ENCODE measurements at regions not wholly inside any gene's neighbourhood (a gene's known extent, or its start where the extent isn't known, plus 50 kb on each side); places are given as distances from the start of the nearest gene placed in this dataset.

GRCh38 chr18:10228326-10228725 lies 226.1 kb upstream of the APCDD1 start (continued):
- TF ChIP-seq, protein P1, sequence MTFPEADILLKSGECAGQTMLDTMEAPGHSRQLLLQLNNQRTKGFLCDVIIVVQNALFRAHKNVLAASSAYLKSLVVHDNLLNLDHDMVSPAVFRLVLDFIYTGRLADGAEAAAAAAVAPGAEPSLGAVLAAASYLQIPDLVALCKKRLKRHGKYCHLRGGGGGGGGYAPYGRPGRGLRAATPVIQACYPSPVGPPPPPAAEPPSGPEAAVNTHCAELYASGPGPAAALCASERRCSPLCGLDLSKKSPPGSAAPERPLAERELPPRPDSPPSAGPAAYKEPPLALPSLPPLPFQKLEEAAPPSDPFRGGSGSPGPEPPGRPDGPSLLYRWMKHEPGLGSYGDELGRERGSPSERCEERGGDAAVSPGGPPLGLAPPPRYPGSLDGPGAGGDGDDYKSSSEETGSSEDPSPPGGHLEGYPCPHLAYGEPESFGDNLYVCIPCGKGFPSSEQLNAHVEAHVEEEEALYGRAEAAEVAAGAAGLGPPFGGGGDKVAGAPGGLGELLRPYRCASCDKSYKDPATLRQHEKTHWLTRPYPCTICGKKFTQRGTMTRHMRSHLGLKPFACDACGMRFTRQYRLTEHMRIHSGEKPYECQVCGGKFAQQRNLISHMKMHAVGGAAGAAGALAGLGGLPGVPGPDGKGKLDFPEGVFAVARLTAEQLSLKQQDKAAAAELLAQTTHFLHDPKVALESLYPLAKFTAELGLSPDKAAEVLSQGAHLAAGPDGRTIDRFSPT (tag by site-specific recombination; IDR thresholded peaks at IDR 0.05), result no peak
- TF ChIP-seq ZNF670 (tag by site-specific recombination; IDR thresholded peaks at IDR 0.05; ENCODE audit: low read depth), result no peak
- TF ChIP-seq MZF1 (tag by site-specific recombination; IDR thresholded peaks at IDR 0.05; ENCODE audit: borderline replicate concordance), result no peak
- TF ChIP-seq ZNF677 (tag by site-specific recombination; IDR thresholded peaks at IDR 0.05), result no peak
- TF ChIP-seq ZXDB (tag by site-specific recombination; IDR thresholded peaks at IDR 0.05), result no peak
- TF ChIP-seq ZNF202 (tag by site-specific recombination; IDR thresholded peaks at IDR 0.05; ENCODE audit: borderline replicate concordance), result no peak
- TF ChIP-seq ZNF423 (tag by site-specific recombination; IDR thresholded peaks at IDR 0.05), result no peak

GRCh38 chr18:10229458-10229857 lies 225.0 kb upstream of the APCDD1 start:
- no peaks in the 10 kb centered on the region for H3K36me3 ChIP-seq (ENCODE audit: control insufficient read depth in 2 of 2, insufficient read depth in 1 of 2, low read length in 2 of 2)
- no peak overlapping the region for H3K27ac ChIP-seq (ENCODE audit: extremely low read depth, low read depth, low read length)
- no peaks in the 10 kb centered on the region; the same call in 1 of the 2 replicates for H3K4me1 ChIP-seq (ENCODE audit: control insufficient read depth, insufficient read depth, low read length)
- no peaks in the 10 kb centered on the region; the same call in 1 of the 2 replicates for H3K9me3 ChIP-seq (ENCODE audit: control insufficient read depth, insufficient read depth, low read depth, low read length)
- TF ChIP-seq ZXDB (tag by site-specific recombination; IDR thresholded peaks at IDR 0.05) (no peak), ZNF214 (tag by site-specific recombination; IDR thresholded peaks at IDR 0.05; ENCODE audit: borderline replicate concordance) (no peak), ZNF211 (tag by site-specific recombination; IDR thresholded peaks at IDR 0.05; ENCODE audit: low read depth) (no peak), ZNF16 (tag by site-specific recombination; IDR thresholded peaks at IDR 0.05; ENCODE audit: low read depth) (no peak), ZNF280C (tag by site-specific recombination; IDR thresholded peaks at IDR 0.05) (no peak), ZNF169 (tag by site-specific recombination; IDR thresholded peaks at IDR 0.05) (no peak), ZBTB1 (tag by site-specific recombination; IDR thresholded peaks at IDR 0.05) (no peak), ZNF133 (tag by site-specific recombination; IDR thresholded peaks at IDR 0.05) (no peak), GLIS2 (tag by site-specific recombination; IDR thresholded peaks at IDR 0.05) (no peak), PRDM6 (tag by site-specific recombination; IDR thresholded peaks at IDR 0.05) (no peak), SP3 (tag by site-specific recombination; IDR thresholded peaks at IDR 0.05) (no peak), ZNF571 (tag by site-specific recombination; IDR thresholded peaks at IDR 0.05) (no peak), ZNF175 (tag by site-specific recombination; IDR thresholded peaks at IDR 0.05) (no peak), ZNF555 (tag by site-specific recombination; conservative IDR thresholded peaks at IDR 0.05) (no peak), ZNF19 (tag by site-specific recombination; IDR thresholded peaks at IDR 0.05; ENCODE audit: low read depth) (no peak), ZNF239 (tag by site-specific recombination; IDR thresholded peaks at IDR 0.05) (no peak), ZBTB26 (tag by site-specific recombination; optimal IDR thresholded peaks at IDR 0.05) (no peak), KLF1 (tag by site-specific recombination; IDR thresholded peaks at IDR 0.05) (no peak)
- TF ChIP-seq, protein P2, sequence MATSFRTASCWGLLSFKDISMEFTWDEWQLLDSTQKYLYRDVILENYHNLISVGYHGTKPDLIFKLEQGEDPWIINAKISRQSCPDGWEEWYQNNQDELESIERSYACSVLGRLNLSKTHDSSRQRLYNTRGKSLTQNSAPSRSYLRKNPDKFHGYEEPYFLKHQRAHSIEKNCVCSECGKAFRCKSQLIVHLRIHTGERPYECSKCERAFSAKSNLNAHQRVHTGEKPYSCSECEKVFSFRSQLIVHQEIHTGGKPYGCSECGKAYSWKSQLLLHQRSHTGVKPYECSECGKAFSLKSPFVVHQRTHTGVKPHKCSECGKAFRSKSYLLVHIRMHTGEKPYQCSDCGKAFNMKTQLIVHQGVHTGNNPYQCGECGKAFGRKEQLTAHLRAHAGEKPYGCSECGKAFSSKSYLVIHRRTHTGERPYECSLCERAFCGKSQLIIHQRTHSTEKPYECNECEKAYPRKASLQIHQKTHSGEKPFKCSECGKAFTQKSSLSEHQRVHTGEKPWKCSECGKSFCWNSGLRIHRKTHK (tag by site-specific recombination; IDR thresholded peaks at IDR 0.05), result no peak
- ChIA-PET POLR2A (no interaction called here), CTCF (no interaction called here)
- no peak overlapping the region for H3K4me3 ChIP-seq (ENCODE audit: low read depth, low read length)
